ENCODE measurements at regions not wholly inside any gene's neighbourhood (a gene's known extent, or its start where the extent isn't known, plus 50 kb on each side); places are given as distances from the start of the nearest gene placed in this dataset.

GRCh38 chr4:10343656-10344055, 113.6 kb downstream of the ZNF518B start:
- POLR2A ChIA-PET, result no interaction called here
- no peak for DNase-seq
- H3K4me3 ChIP-seq (ENCODE audit: control insufficient read depth in 1 of 2, extremely low read depth in 1 of 2, low read length in 1 of 2), result no peak overlapping the region
- peaks cover 5 to 21% of the 10 kb centered on the region in 2 donors for H3K27me3 Mint-ChIP-seq
- H3K27ac Mint-ChIP-seq, result no peak overlapping the region
- ATAC-seq (replicated peaks in 1 of 4), result no peak
- WGBS (ENCODE audit: insufficient coverage), result 33% methylated on average over 1 of the region's 2 CpGs
- H3K4me1 ChIP-seq (ENCODE audit: control insufficient read depth in 1 of 2, extremely low read depth in 1 of 2, insufficient read depth in 2 of 2, low read length in 2 of 2), result no peaks in the 10 kb centered on the region
- H3K36me3 Mint-ChIP-seq, result no peaks in the 10 kb centered on the region
- no peaks in the 10 kb centered on the region for H3K9me3 ChIP-seq
- H3K36me3 ChIP-seq (ENCODE audit: control insufficient read depth in 2 of 2, extremely low read depth in 1 of 2, insufficient read depth in 1 of 2, low read length in 1 of 2), result no peaks in the 10 kb centered on the region
- H3K27ac ChIP-seq (ENCODE audit: low read length), result no peak overlapping the region
- no peaks in the 10 kb centered on the region for H3K27me3 ChIP-seq (replicated peaks in 1 of 2; ENCODE audit: control insufficient read depth in 2 of 2, extremely low read depth in 1 of 2, insufficient read depth in 2 of 2, low read length in 1 of 2)
- no peaks in the 10 kb centered on the region for H3K9me3 Mint-ChIP-seq
- H3K4me3 Mint-ChIP-seq, result no peak overlapping the region
- no peaks in the 10 kb centered on the region for H3K4me1 Mint-ChIP-seq
- CTCF ChIA-PET, result no interaction called here

- H3K36me3 ChIP-seq (ENCODE audit: control insufficient read depth in 2 of 2, extremely low read depth in 1 of 2, insufficient read depth in 1 of 2, low read length in 1 of 2), result no peaks in the 10 kb centered on the region
- ATAC-seq (replicated peaks in 1 of 4), result no peak
- Mint-ChIP-seq H3K36me3 (no peaks in the 10 kb centered on the region), H3K27me3 (peaks cover 10 to 29% of the 10 kb centered on the region in 2 donors), H3K4me1 (no peaks in the 10 kb centered on the region), H3K4me3 (no peak overlapping the region), H3K9me3 (no peaks in the 10 kb centered on the region), H3K27ac (no peak overlapping the region)
- no peak overlapping the region for H3K4me3 ChIP-seq (ENCODE audit: control insufficient read depth in 1 of 2, extremely low read depth in 1 of 2, low read length in 1 of 2)
- no peak for DNase-seq
- no peaks in the 10 kb centered on the region for H3K9me3 ChIP-seq
- H3K4me1 ChIP-seq (ENCODE audit: control insufficient read depth in 1 of 2, extremely low read depth in 1 of 2, insufficient read depth in 2 of 2, low read length in 2 of 2), result no peaks in the 10 kb centered on the region
- 100% methylated on average over 1 of the region's 2 CpGs for WGBS (ENCODE audit: insufficient coverage)
- no peak overlapping the region for H3K27ac ChIP-seq (ENCODE audit: low read length)
- H3K27me3 ChIP-seq (replicated peaks in 1 of 2; ENCODE audit: control insufficient read depth in 2 of 2, extremely low read depth in 1 of 2, insufficient read depth in 2 of 2, low read length in 1 of 2), result no peaks in the 10 kb centered on the region
- CTCF ChIA-PET, result no interaction called here
- POLR2A ChIA-PET, result no interaction called here
Measured at GRCh38 chr4:10342866-10343265, 114.4 kb downstream of the ZNF518B start.

GRCh38 chr4:10336471-10336870, 120.8 kb downstream of the ZNF518B start:
- Mint-ChIP-seq H3K9me3 (no peaks in the 10 kb centered on the region), H3K4me3 (no peak overlapping the region), H3K27me3 (peaks cover 32 to 35% of the 10 kb centered on the region in 2 donors), H3K36me3 (no peaks in the 10 kb centered on the region), H3K27ac (no peak overlapping the region), H3K4me1 (no peaks in the 10 kb centered on the region)
- no peak overlapping the region for H3K27ac ChIP-seq (ENCODE audit: low read length)
- CTCF ChIA-PET, result no interaction called here
- no peak for ATAC-seq (replicated peaks in 1 of 4)
- WGBS (ENCODE audit: insufficient coverage), result no CpG with 5 or more reads among the region's 4 CpGs
- no peaks in the 10 kb centered on the region for H3K9me3 ChIP-seq
- POLR2A ChIA-PET, result no interaction called here
- no peak for DNase-seq
- no peak overlapping the region for H3K4me3 ChIP-seq (ENCODE audit: control insufficient read depth in 1 of 2, extremely low read depth in 1 of 2, low read length in 1 of 2)
- H3K36me3 ChIP-seq (ENCODE audit: control insufficient read depth in 2 of 2, extremely low read depth in 1 of 2, insufficient read depth in 1 of 2, low read length in 1 of 2), result no peaks in the 10 kb centered on the region
- no peaks in the 10 kb centered on the region for H3K4me1 ChIP-seq (ENCODE audit: control insufficient read depth in 1 of 2, extremely low read depth in 1 of 2, insufficient read depth in 2 of 2, low read length in 2 of 2)
- H3K27me3 ChIP-seq (replicated peaks in 1 of 2; ENCODE audit: control insufficient read depth in 2 of 2, extremely low read depth in 1 of 2, insufficient read depth in 2 of 2, low read length in 1 of 2), result peaks cover 5 to 6% of the 10 kb centered on the region in 2 experiments

GRCh38 chr4:10335050-10335449, 122.2 kb downstream of the ZNF518B start:
- H3K27me3 ChIP-seq (replicated peaks in 1 of 2; ENCODE audit: control insufficient read depth in 2 of 2, extremely low read depth in 1 of 2, insufficient read depth in 2 of 2, low read length in 1 of 2), result peaks cover 5 to 6% of the 10 kb centered on the region in 2 experiments
- no peaks in the 10 kb centered on the region for H3K36me3 ChIP-seq (ENCODE audit: control insufficient read depth in 2 of 2, extremely low read depth in 1 of 2, insufficient read depth in 1 of 2, low read length in 1 of 2)
- H3K9me3 ChIP-seq, result no peaks in the 10 kb centered on the region
- POLR2A ChIA-PET, result no interaction called here
- CTCF ChIA-PET, result no interaction called here
- Mint-ChIP-seq H3K27me3 (peaks cover 32 to 35% of the 10 kb centered on the region in 2 donors), H3K4me1 (no peaks in the 10 kb centered on the region), H3K27ac (no peak overlapping the region), H3K36me3 (no peaks in the 10 kb centered on the region), H3K9me3 (no peaks in the 10 kb centered on the region), H3K4me3 (no peak overlapping the region)
- no peak overlapping the region for H3K27ac ChIP-seq (ENCODE audit: low read length)
- ATAC-seq (replicated peaks in 1 of 4), result no peak
- WGBS (ENCODE audit: insufficient coverage), result 69% methylated on average over 8 of the region's 8 CpGs
- no peaks in the 10 kb centered on the region for H3K4me1 ChIP-seq (ENCODE audit: control insufficient read depth in 1 of 2, extremely low read depth in 1 of 2, insufficient read depth in 2 of 2, low read length in 2 of 2)
- H3K4me3 ChIP-seq (ENCODE audit: control insufficient read depth in 1 of 2, extremely low read depth in 1 of 2, low read length in 1 of 2), result no peak overlapping the region
- DNase-seq, result no peak

GRCh38 chr4:10334506-10335028, 122.7 kb downstream of the ZNF518B start:
- Histone ChIP-seq H3K9me3 (no peaks in the 10 kb centered on the region), H3K27me3 (replicated peaks in 1 of 2; ENCODE audit: control insufficient read depth in 2 of 2, extremely low read depth in 1 of 2, insufficient read depth in 2 of 2, low read length in 1 of 2) (peaks cover 5 to 6% of the 10 kb centered on the region in 2 experiments), H3K36me3 (ENCODE audit: control insufficient read depth in 2 of 2, extremely low read depth in 1 of 2, insufficient read depth in 1 of 2, low read length in 1 of 2) (no peaks in the 10 kb centered on the region), H3K4me3 (ENCODE audit: control insufficient read depth in 1 of 2, extremely low read depth in 1 of 2, low read length in 1 of 2) (no peak overlapping the region), H3K4me1 (ENCODE audit: control insufficient read depth in 1 of 2, extremely low read depth in 1 of 2, insufficient read depth in 2 of 2, low read length in 2 of 2) (no peaks in the 10 kb centered on the region), H3K27ac (ENCODE audit: low read length) (no peak overlapping the region)
- 79% methylated on average over 2 of the region's 3 CpGs for WGBS (ENCODE audit: insufficient coverage)
- ChIA-PET CTCF (no interaction called here), POLR2A (no interaction called here)
- no peaks in the 10 kb centered on the region for H3K36me3 Mint-ChIP-seq
- H3K27ac Mint-ChIP-seq, result no peak overlapping the region
- H3K27me3 Mint-ChIP-seq, result peaks cover 28 to 31% of the 10 kb centered on the region in 2 donors
- no peak for ATAC-seq (replicated peaks in 1 of 4)
- no peak for DNase-seq
- H3K9me3 Mint-ChIP-seq, result no peaks in the 10 kb centered on the region
- no peak overlapping the region for H3K4me3 Mint-ChIP-seq
- H3K4me1 Mint-ChIP-seq, result no peaks in the 10 kb centered on the region

- H3K4me1 ChIP-seq (ENCODE audit: control insufficient read depth in 1 of 2, extremely low read depth in 1 of 2, insufficient read depth in 2 of 2, low read length in 2 of 2), result no peaks in the 10 kb centered on the region
- DNase-seq, result no peak
- ChIA-PET CTCF (no interaction called here), POLR2A (no interaction called here)
- no peaks in the 10 kb centered on the region for H3K36me3 ChIP-seq (ENCODE audit: control insufficient read depth in 2 of 2, extremely low read depth in 1 of 2, insufficient read depth in 1 of 2, low read length in 1 of 2)
- H3K27me3 Mint-ChIP-seq, result peaks cover 26 to 29% of the 10 kb centered on the region in 2 donors
- WGBS (ENCODE audit: insufficient coverage), result no CpG with 5 or more reads among the region's 1 CpG
- no peaks in the 10 kb centered on the region for H3K9me3 ChIP-seq
- H3K36me3 Mint-ChIP-seq, result no peaks in the 10 kb centered on the region
- no peaks in the 10 kb centered on the region for H3K4me1 Mint-ChIP-seq
- H3K27me3 ChIP-seq (replicated peaks in 1 of 2; ENCODE audit: control insufficient read depth in 2 of 2, extremely low read depth in 1 of 2, insufficient read depth in 2 of 2, low read length in 1 of 2), result peaks cover 5 to 6% of the 10 kb centered on the region in 2 experiments
- no peaks in the 10 kb centered on the region for H3K9me3 Mint-ChIP-seq
- no peak overlapping the region for H3K27ac Mint-ChIP-seq
- ATAC-seq (replicated peaks in 1 of 4), result no peak
- H3K4me3 ChIP-seq (ENCODE audit: control insufficient read depth in 1 of 2, extremely low read depth in 1 of 2, low read length in 1 of 2), result no peak overlapping the region
- H3K4me3 Mint-ChIP-seq, result no peak overlapping the region
- no peak overlapping the region for H3K27ac ChIP-seq (ENCODE audit: low read length)
Measured at GRCh38 chr4:10333942-10334341, 123.3 kb downstream of the ZNF518B start.

- WGBS (ENCODE audit: insufficient coverage), result no CpG with 5 or more reads among the region's 5 CpGs
- H3K4me3 Mint-ChIP-seq, result no peak overlapping the region
- Histone ChIP-seq H3K27ac (ENCODE audit: low read length) (no peak overlapping the region), H3K4me1 (ENCODE audit: control insufficient read depth in 1 of 2, extremely low read depth in 1 of 2, insufficient read depth in 2 of 2, low read length in 2 of 2) (no peaks in the 10 kb centered on the region), H3K9me3 (no peaks in the 10 kb centered on the region), H3K36me3 (ENCODE audit: control insufficient read depth in 2 of 2, extremely low read depth in 1 of 2, insufficient read depth in 1 of 2, low read length in 1 of 2) (no peaks in the 10 kb centered on the region), H3K27me3 (replicated peaks in 1 of 2; ENCODE audit: control insufficient read depth in 2 of 2, extremely low read depth in 1 of 2, insufficient read depth in 2 of 2, low read length in 1 of 2) (peaks cover 0 to 13% of the 10 kb centered on the region in 2 experiments), H3K4me3 (ENCODE audit: control insufficient read depth in 1 of 2, extremely low read depth in 1 of 2, low read length in 1 of 2) (no peak overlapping the region)
- no peaks in the 10 kb centered on the region for H3K4me1 Mint-ChIP-seq
- DNase-seq (no peak), ATAC-seq (replicated peaks in 1 of 4) (no peak)
- H3K9me3 Mint-ChIP-seq, result no peaks in the 10 kb centered on the region
- H3K27ac Mint-ChIP-seq, result no peak overlapping the region
- ChIA-PET POLR2A (no interaction called here), CTCF (no interaction called here)
- no peaks in the 10 kb centered on the region for H3K36me3 Mint-ChIP-seq
- peaks cover 0 to 6% of the 10 kb centered on the region in 2 donors for H3K27me3 Mint-ChIP-seq
Measured at GRCh38 chr4:10326075-10326474, 131.2 kb downstream of the ZNF518B start.
